ENCODE measurements at regions not wholly inside any gene's neighbourhood (a gene's known extent, or its start where the extent isn't known, plus 50 kb on each side); places are given as distances from the start of the nearest gene placed in this dataset.

DNA sequence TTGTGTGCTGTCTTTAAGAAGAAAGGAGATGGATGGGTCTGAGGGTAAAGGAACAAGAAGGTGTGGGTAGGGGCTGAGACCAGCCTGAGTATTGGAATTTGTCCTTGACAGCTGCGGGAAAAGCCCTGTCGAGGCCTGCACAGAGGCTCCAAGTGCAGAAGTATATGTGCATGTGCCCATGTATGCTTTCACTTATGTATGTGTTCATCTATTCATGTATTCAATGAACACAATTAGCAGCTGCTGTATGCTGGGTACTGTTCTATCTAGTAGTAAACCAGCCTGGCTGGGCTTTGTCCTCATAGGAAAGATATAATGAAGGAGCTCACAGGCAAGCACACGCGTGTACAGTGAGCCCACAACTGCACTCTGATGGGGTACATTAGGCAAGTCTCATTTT, 181.4 kb downstream of the CALCRL start:
- Histone ChIP-seq H3K4me1 (ENCODE audit: insufficient read depth, low read length) (no peaks in the 10 kb centered on the region), H3K56ac (ENCODE audit: insufficient read length, low read depth, low read length) (no peak overlapping the region), H2BK20ac (ENCODE audit: low read depth, low read length, poor library complexity, severe bottlenecking) (no peak overlapping the region)

More for the DNA sequence above, 181.4 kb downstream of the CALCRL start:
- no peaks in the 10 kb centered on the region for H3K27me3 Mint-ChIP-seq (ENCODE audit: low read depth)
- H2BK15ac ChIP-seq (ENCODE audit: low read depth, low read length), result no peak overlapping the region
- no peak overlapping the region for H4K5ac ChIP-seq (ENCODE audit: insufficient read length, low read depth, low read length)
- no peak overlapping the region for H2BK120ac ChIP-seq (ENCODE audit: low read depth, low read length, poor library complexity, severe bottlenecking)
- H2AFZ ChIP-seq (ENCODE audit: low read length), result no peak overlapping the region
- no peaks in the 10 kb centered on the region for H3K79me1 ChIP-seq (ENCODE audit: insufficient read depth, low read depth, low read length, poor library complexity, severe bottlenecking)
- no peak overlapping the region for H2AK5ac ChIP-seq (ENCODE audit: insufficient read length, low read length)
- no peaks in the 10 kb centered on the region for H3K9me3 ChIP-seq (ENCODE audit: control insufficient read depth, low read depth, low read length)
- H3K27ac Mint-ChIP-seq, result peak overlapping the region in 1 of 3 experiments; percentile 45; a peak in 1 of 7 replicates
- no peaks in the 10 kb centered on the region for H3K23me2 ChIP-seq (ENCODE audit: insufficient read length, low read depth, low read length, poor library complexity, severe bottlenecking)
- TF ChIP-seq, protein P1, sequence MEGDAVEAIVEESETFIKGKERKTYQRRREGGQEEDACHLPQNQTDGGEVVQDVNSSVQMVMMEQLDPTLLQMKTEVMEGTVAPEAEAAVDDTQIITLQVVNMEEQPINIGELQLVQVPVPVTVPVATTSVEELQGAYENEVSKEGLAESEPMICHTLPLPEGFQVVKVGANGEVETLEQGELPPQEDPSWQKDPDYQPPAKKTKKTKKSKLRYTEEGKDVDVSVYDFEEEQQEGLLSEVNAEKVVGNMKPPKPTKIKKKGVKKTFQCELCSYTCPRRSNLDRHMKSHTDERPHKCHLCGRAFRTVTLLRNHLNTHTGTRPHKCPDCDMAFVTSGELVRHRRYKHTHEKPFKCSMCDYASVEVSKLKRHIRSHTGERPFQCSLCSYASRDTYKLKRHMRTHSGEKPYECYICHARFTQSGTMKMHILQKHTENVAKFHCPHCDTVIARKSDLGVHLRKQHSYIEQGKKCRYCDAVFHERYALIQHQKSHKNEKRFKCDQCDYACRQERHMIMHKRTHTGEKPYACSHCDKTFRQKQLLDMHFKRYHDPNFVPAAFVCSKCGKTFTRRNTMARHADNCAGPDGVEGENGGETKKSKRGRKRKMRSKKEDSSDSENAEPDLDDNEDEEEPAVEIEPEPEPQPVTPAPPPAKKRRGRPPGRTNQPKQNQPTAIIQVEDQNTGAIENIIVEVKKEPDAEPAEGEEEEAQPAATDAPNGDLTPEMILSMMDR (conservative IDR thresholded peaks at IDR 0.05), result no peak
- H3K79me2 ChIP-seq (ENCODE audit: insufficient read depth, low read length), result no peaks in the 10 kb centered on the region
- H3K27ac ChIP-seq (ENCODE audit: insufficient read length, low read depth, low read length), result no peak overlapping the region
- H4K91ac ChIP-seq (ENCODE audit: insufficient read length, low read depth, low read length), result no peak overlapping the region
- H2BK5ac ChIP-seq (ENCODE audit: insufficient read length, low read length), result no peak overlapping the region
- no peak overlapping the region for H3T11ph ChIP-seq (ENCODE audit: low read length)
- H4K8ac ChIP-seq (replicated peaks; ENCODE audit: insufficient read length, low read depth, low read length), result no peak overlapping the region
- H3K4me3 Mint-ChIP-seq, result no peak overlapping the region
- H3K9me3 Mint-ChIP-seq, result no peaks in the 10 kb centered on the region
- no peak overlapping the region for H3K18ac ChIP-seq (ENCODE audit: insufficient read length, low read depth, low read length)
- H3K4me2 ChIP-seq (ENCODE audit: insufficient read depth, insufficient read length, low read length), result no peak overlapping the region
- no peaks in the 10 kb centered on the region for H3K27me3 ChIP-seq (ENCODE audit: insufficient read depth, low read length)
- DNase-seq, result no peak
- no peak overlapping the region for H2BK12ac ChIP-seq (ENCODE audit: insufficient read length, low read depth, low read length)
- WGBS (ENCODE audit: extremely low coverage, insufficient read length, low lambda C conversion rate), result no CpG with 5 or more reads among the region's 4 CpGs
- H3K4ac ChIP-seq (ENCODE audit: low read depth, low read length), result no peak overlapping the region
- H4K20me1 ChIP-seq (ENCODE audit: control insufficient read depth, insufficient read depth, insufficient read length), result no peaks in the 10 kb centered on the region
- peaks cover 0 to 2% (median 0%) of the 10 kb centered on the region in 3 experiments; a peak in 1 of 7 replicates for H3K36me3 Mint-ChIP-seq (ENCODE audit: insufficient read depth in 1 of 3, low read depth in 3 of 3)
- H3K14ac ChIP-seq (ENCODE audit: insufficient read depth, low read length), result no peak overlapping the region
- no peak overlapping the region for H3K23ac ChIP-seq (ENCODE audit: insufficient read length, low read depth, low read length)
- peaks cover 31 to 39% of the 10 kb centered on the region in 2 experiments for H3K4me1 Mint-ChIP-seq
- H3K9ac ChIP-seq (ENCODE audit: extremely low read depth, insufficient read length, low read length), result no peak overlapping the region
